Tibial artery (tissue), 4 donors: ENCODE measurements at regions not wholly inside any gene's neighbourhood (a gene's known extent, or its start where the extent isn't known, plus 50 kb on each side); places are given as distances from the start of the nearest gene placed in this dataset.

Experiments used
- DNase-seq, 2 donors: peaks; one replicate each; pipeline ENCODE4 v3.0.0-alpha.2; 2019
- H3K27ac ChIP-seq, 2 donors: fragments of 200-600 bp; sonication (generic) in 1 of 2; 1 replicate in 1 of 2; 2 replicates in 1 of 2; pipeline ENCODE4 v1.5.1; 2018 to 2019; ENCODE audit warnings: mild to moderate bottlenecking in 1 of 2
- H3K27me3 ChIP-seq, 2 donors: fragments of 200-600 bp; sonication (generic) in 1 of 2; one replicate each; pipeline versions ENCODE4 v1.5.1 to v1.6.0; 2016 to 2019
- H3K36me3 ChIP-seq, 3 donors: fragments of 200-600 bp; sonication (generic) in 2 of 3; one replicate each; pipeline ENCODE4 v1.5.1; 2016 to 2019; ENCODE audit warnings: mild to moderate bottlenecking in 2 of 3
- H3K4me1 ChIP-seq, 4 donors: fragments of 200-600 bp; sonication (generic) in 2 of 4; 1 replicate in 3 of 4; 2 replicates in 1 of 4; pipeline ENCODE4 v1.5.1; 2016 to 2019
- H3K4me3 ChIP-seq, 2 donors: fragments of 200-600 bp; sonication (generic) in 1 of 2; 1 replicate in 1 of 2; 2 replicates in 1 of 2; pipeline ENCODE4 v1.5.1; 2018 to 2019; ENCODE audit warnings: mild to moderate bottlenecking in 2 of 2
- H3K9me3 ChIP-seq, 3 donors: fragments of 200-600 bp; sonication (generic) in 1 of 3; one replicate each; pipeline ENCODE4 v1.5.1; 2016 to 2019
- intact Hi-C: fragments of 100-400 bp; cut with DNase I; formaldehyde crosslinking; loops from one replicate; pipeline ENCODE4 v1.15.0; 2023; ENCODE audit warnings: low total_unique reads
- TF ChIP-seq, protein P1 (sequence below), 2 experiments: fragments of 200-600 bp in 1 of 2; fragments of 450-650 bp in 1 of 2; IDR thresholded peaks; one replicate each; pipeline ENCODE4 v1.5.1; 2017 to 2019; ENCODE audit warnings: antibody characterized with exemption in 2 of 2, mild to moderate bottlenecking in 1 of 2, moderate library complexity in 1 of 2

DNA sequence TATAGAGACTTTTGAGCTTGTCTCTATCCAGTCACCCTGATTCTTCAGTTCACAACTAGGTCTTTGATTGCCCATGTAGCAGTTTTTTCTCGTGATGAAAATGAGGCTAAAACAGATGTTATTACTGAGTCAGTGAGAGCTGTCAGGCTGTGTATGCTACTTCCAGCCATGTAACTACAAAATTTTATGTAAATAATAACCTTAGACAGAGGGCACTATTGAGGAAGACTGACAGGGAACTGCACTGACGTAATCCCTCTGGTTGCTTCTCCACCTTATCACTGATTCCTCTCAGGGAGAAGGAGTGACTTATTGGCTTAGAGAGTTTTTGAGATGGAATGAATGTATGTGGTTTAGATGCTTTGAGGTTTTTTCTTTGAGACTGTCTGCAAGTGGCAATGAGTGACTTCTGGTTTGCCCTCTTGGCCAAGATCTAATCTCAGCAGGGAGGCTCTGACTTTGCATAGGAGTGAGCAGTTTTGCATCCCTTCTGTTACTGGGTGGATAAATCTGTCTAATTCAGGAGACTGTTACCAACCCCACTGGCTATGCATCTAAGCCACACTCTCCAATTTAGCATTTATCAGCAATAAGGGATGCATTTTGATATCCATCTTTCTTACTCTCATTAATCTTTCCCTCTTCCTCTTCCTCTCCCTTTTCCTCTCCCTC lies 555.2 kb upstream of the FANCL start:
- no peak for DNase-seq
- Histone ChIP-seq H3K4me1 (no peaks in the 10 kb centered on the region), H3K27me3 (no peaks in the 10 kb centered on the region), H3K9me3 (no peaks in the 10 kb centered on the region), H3K27ac (no peak overlapping the region), H3K36me3 (no peaks in the 10 kb centered on the region), H3K4me3 (no peak overlapping the region)
- TF ChIP-seq, protein P1, sequence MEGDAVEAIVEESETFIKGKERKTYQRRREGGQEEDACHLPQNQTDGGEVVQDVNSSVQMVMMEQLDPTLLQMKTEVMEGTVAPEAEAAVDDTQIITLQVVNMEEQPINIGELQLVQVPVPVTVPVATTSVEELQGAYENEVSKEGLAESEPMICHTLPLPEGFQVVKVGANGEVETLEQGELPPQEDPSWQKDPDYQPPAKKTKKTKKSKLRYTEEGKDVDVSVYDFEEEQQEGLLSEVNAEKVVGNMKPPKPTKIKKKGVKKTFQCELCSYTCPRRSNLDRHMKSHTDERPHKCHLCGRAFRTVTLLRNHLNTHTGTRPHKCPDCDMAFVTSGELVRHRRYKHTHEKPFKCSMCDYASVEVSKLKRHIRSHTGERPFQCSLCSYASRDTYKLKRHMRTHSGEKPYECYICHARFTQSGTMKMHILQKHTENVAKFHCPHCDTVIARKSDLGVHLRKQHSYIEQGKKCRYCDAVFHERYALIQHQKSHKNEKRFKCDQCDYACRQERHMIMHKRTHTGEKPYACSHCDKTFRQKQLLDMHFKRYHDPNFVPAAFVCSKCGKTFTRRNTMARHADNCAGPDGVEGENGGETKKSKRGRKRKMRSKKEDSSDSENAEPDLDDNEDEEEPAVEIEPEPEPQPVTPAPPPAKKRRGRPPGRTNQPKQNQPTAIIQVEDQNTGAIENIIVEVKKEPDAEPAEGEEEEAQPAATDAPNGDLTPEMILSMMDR (IDR thresholded peaks at IDR 0.05), result no peak
- intact Hi-C loops, result no loop called here

DNA sequence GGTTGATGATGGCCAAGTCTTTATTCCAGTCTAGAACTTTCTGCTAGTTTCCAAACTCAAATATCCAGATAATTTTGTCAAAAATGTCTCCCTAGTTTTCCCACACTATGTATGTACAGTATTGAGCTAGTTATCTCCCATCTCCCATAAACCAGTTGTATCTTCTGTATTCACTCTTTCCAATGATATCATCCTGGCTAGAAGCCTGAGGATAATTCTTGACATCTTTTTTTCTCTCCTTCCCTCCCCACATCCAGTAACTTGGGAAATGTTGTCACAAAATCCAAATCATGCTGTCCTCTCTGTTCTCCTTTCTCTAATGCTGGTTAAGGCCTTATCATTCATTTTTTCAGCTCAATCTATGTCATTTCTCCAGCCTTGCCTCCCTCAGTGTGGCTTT lies 553.8 kb upstream of the FANCL start:
- intact Hi-C loops, result no loop called here
- no peaks in the 10 kb centered on the region for H3K9me3 ChIP-seq
- H3K27me3 ChIP-seq, result no peaks in the 10 kb centered on the region
- TF ChIP-seq, protein P1 (IDR thresholded peaks at IDR 0.05), result no peak
- no peaks in the 10 kb centered on the region for H3K4me1 ChIP-seq
- DNase-seq, result no peak
- H3K27ac ChIP-seq, result no peak overlapping the region
- no peak overlapping the region for H3K4me3 ChIP-seq
- H3K36me3 ChIP-seq, result no peaks in the 10 kb centered on the region

DNA sequence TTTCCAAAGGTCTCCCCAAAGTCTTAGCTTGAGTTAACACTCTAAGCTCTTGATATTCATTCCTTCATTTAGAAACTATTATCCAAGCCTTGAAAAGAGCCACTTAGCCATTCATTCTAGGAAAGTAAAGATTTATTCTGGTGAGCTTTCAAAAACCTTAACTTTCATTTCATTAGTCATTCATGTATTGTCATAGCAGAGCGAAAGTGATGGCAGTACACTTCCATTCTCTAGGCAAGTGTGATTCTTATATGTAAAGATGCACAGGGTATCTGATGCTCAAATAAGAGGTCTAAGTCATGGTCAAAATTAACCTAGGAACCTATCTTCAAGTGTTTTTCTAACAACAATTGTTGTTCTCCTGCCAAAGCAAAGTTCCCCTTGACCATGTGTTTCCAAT lies 553.0 kb upstream of the FANCL start:
- no peaks in the 10 kb centered on the region for H3K27me3 ChIP-seq
- intact Hi-C loops, result no loop called here
- no peak overlapping the region for H3K4me3 ChIP-seq
- no peaks in the 10 kb centered on the region for H3K36me3 ChIP-seq
- no peaks in the 10 kb centered on the region for H3K4me1 ChIP-seq
- H3K9me3 ChIP-seq, result no peaks in the 10 kb centered on the region
- no peak for DNase-seq
- H3K27ac ChIP-seq, result no peak overlapping the region
- TF ChIP-seq, protein P1 (IDR thresholded peaks at IDR 0.05), result no peak

DNA sequence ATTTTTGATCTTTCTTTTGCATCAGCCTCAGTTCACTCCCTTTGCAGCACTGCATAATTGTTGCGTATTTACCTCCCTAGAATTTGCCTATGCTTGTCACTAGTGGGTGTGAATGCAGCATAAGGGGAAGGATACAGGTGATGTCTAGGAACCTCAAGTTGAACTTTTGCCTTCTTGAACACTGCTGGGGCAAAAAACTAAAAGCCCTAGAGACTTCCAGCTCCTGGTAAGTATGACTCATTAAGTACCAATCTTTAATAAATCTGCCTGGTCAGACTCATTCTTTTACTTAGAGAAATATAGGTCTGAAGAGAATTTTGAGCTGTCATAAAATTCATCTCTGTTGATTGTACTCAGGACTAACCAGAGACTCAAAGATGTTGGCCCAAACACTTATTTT lies 547.3 kb upstream of the FANCL start:
- intact Hi-C loops, result no loop called here
- TF ChIP-seq, protein P1 (IDR thresholded peaks at IDR 0.05), result no peak
- Histone ChIP-seq H3K4me1 (no peaks in the 10 kb centered on the region), H3K9me3 (no peaks in the 10 kb centered on the region), H3K27ac (no peak overlapping the region), H3K36me3 (no peaks in the 10 kb centered on the region), H3K27me3 (no peaks in the 10 kb centered on the region), H3K4me3 (no peak overlapping the region)
- no peak for DNase-seq

DNA sequence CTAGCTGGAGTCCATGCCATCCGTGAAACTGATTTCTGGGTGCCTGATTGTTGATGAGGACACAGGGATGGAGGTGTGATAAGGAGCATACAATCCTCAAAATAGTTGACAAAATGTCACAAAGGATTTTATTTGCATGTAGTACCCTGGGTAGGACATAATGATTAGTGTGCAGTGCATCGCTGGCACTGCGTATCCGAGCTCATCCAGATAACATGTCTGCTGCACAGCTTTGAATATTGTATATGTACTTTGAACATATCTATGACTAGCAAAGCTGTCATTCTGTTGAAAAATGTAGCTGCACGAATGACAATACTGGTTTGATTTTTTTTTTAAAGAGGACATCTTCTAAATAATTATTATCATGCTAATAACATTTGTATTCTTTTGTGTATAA lies 529.7 kb upstream of the FANCL start:
- Histone ChIP-seq H3K4me1 (no peaks in the 10 kb centered on the region), H3K27me3 (peaks cover 0 to 4% of the 10 kb centered on the region in 2 donors), H3K36me3 (no peaks in the 10 kb centered on the region), H3K9me3 (no peaks in the 10 kb centered on the region), H3K27ac (no peak overlapping the region), H3K4me3 (no peak overlapping the region)
- intact Hi-C loops, result no loop called here
- DNase-seq, result no peak
- TF ChIP-seq, protein P1 (IDR thresholded peaks at IDR 0.05), result no peak

DNA sequence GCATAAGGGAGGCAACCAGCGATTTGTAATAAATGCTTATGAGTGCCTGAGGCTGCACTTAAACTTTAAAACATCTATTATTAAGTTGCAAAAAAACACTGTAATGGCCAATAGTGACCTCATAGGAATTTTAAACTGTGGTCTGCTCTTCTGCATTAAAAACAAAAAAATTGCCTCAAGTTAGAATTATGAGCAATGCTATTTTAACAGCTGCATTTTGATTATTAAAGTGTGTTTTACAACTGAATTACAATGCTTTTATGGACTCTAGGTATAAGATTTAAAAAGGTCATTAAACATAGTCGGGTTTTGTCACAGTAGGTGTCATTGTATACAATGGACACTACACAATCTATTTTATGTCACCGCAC lies 528.7 kb upstream of the FANCL start:
- TF ChIP-seq, protein P1 (IDR thresholded peaks at IDR 0.05), result no peak
- H3K27ac ChIP-seq, result no peak overlapping the region
- no peaks in the 10 kb centered on the region for H3K9me3 ChIP-seq
- no peak for DNase-seq
- H3K27me3 ChIP-seq, result peaks cover 0 to 4% of the 10 kb centered on the region in 2 donors
- no peaks in the 10 kb centered on the region for H3K36me3 ChIP-seq
- H3K4me3 ChIP-seq, result no peak overlapping the region
- intact Hi-C loops, result no loop called here
- H3K4me1 ChIP-seq, result no peaks in the 10 kb centered on the region
